ENCODE measurements at regions not wholly inside any gene's neighbourhood (a gene's known extent, or its start where the extent isn't known, plus 50 kb on each side); places are given as distances from the start of the nearest gene placed in this dataset.

- intact Hi-C loops (cut with DNase I): no loop called here
Observed at GRCh38 chr9:23412046-23412445, 414.0 kb downstream of the ELAVL2 start.

GRCh38 chr9:23412458-23412857 is 413.6 kb downstream of the ELAVL2 start:
- intact Hi-C loops (cut with DNase I): no loop called here
- no peak for DNase-seq

More at GRCh38 chr9:23412046-23412445, 414.0 kb downstream of the ELAVL2 start:
- Histone ChIP-seq H3K4me1 (no peaks in the 10 kb centered on the region), H3K4me3 (no peak overlapping the region), H3K27me3 (no peaks in the 10 kb centered on the region), H3K36me3 (no peaks in the 10 kb centered on the region), H3K9me3 (no peaks in the 10 kb centered on the region), H3K27ac (no peak overlapping the region)
- 29 to 40% methylated on average over 3 of the region's 3 CpGs for WGBS, 2 donors
- DNase-seq: no peak
- TF ChIP-seq CTCF (IDR thresholded peaks at IDR 0.05) (no peak), POLR2A (IDR thresholded peaks at IDR 0.05) (no peak)

GRCh38 chr9:23413541-23413940 is 412.5 kb downstream of the ELAVL2 start:
- intact Hi-C loops (cut with DNase I): no loop called here
- no peak for DNase-seq
- Histone ChIP-seq H3K4me1 (no peaks in the 10 kb centered on the region), H3K9me3 (no peaks in the 10 kb centered on the region), H3K4me3 (no peak overlapping the region), H3K27me3 (no peaks in the 10 kb centered on the region), H3K27ac (no peak overlapping the region), H3K36me3 (no peaks in the 10 kb centered on the region)
- TF ChIP-seq POLR2A (IDR thresholded peaks at IDR 0.05) (no peak), CTCF (IDR thresholded peaks at IDR 0.05) (no peak)
- WGBS, 2 donors: 83 to 85% methylated on average over 2 of the region's 2 CpGs

More at GRCh38 chr9:23412458-23412857, 413.6 kb downstream of the ELAVL2 start:
- no peak overlapping the region for H3K4me3 ChIP-seq
- H3K27me3 ChIP-seq: no peaks in the 10 kb centered on the region
- H3K9me3 ChIP-seq: no peaks in the 10 kb centered on the region
- TF ChIP-seq CTCF (IDR thresholded peaks at IDR 0.05) (no peak), POLR2A (IDR thresholded peaks at IDR 0.05) (no peak)
- no peaks in the 10 kb centered on the region for H3K36me3 ChIP-seq
- WGBS, 2 donors: 68 to 80% methylated on average over 3 of the region's 3 CpGs
- no peaks in the 10 kb centered on the region for H3K4me1 ChIP-seq
- no peak overlapping the region for H3K27ac ChIP-seq

GRCh38 chr9:23423999-23424398 is 402.0 kb downstream of the ELAVL2 start:
- Histone ChIP-seq H3K4me3 (no peak overlapping the region), H3K36me3 (no peaks in the 10 kb centered on the region), H3K27ac (no peak overlapping the region), H3K27me3 (no peaks in the 10 kb centered on the region), H3K4me1 (no peaks in the 10 kb centered on the region), H3K9me3 (no peaks in the 10 kb centered on the region)
- 80 to 83% methylated on average over 6 of the region's 6 CpGs for WGBS, 2 donors
- TF ChIP-seq CTCF (IDR thresholded peaks at IDR 0.05) (no peak), POLR2A (IDR thresholded peaks at IDR 0.05) (no peak)
- intact Hi-C loops (cut with DNase I): no loop called here
- no peak for DNase-seq

GRCh38 chr9:23426144-23426543 is 399.9 kb downstream of the ELAVL2 start:
- no peak overlapping the region for H3K4me3 ChIP-seq
- no peaks in the 10 kb centered on the region for H3K36me3 ChIP-seq
- no peaks in the 10 kb centered on the region for H3K9me3 ChIP-seq
- H3K27ac ChIP-seq: no peak overlapping the region
- WGBS, 2 donors: 85 to 86% methylated on average over 1 of the region's 1 CpG
- intact Hi-C loops (cut with DNase I): no loop called here
- no peaks in the 10 kb centered on the region for H3K4me1 ChIP-seq
- DNase-seq: no peak
- no peaks in the 10 kb centered on the region for H3K27me3 ChIP-seq
- TF ChIP-seq POLR2A (IDR thresholded peaks at IDR 0.05) (no peak), CTCF (IDR thresholded peaks at IDR 0.05) (no peak)
